H9 (cell line): ENCODE measurements at regions not wholly inside any gene's neighbourhood (a gene's known extent, or its start where the extent isn't known, plus 50 kb on each side); places are given as distances from the start of the nearest gene placed in this dataset.

ENCODE experiments used
- DNase-seq: peaks from one replicate; pipeline ENCODE4 v3.0.0-alpha.2; 2017
- H2AFZ ChIP-seq: one replicate; pipeline ENCODE4 v1.6.1; 2013; ENCODE audit warnings: mild to moderate bottlenecking, low read length, control low read depth, moderate library complexity
- H2AK5ac ChIP-seq: 2 replicates; pipeline ENCODE4 v1.6.1; 2013; ENCODE audit warnings: low read length, control low read depth, mixed read lengths; ENCODE audit not compliant: insufficient read length
- H2BK120ac ChIP-seq: one replicate; pipeline ENCODE4 v1.6.1; 2013; ENCODE audit warnings: low read depth, mild to moderate bottlenecking, low read length, control low read depth, inconsistent platforms; ENCODE audit not compliant: poor library complexity, severe bottlenecking
- H2BK12ac ChIP-seq: 2 replicates; pipeline ENCODE4 v1.6.1; 2013; ENCODE audit warnings: low read length, control low read depth, mixed read lengths, low read depth; ENCODE audit not compliant: insufficient read length
- H2BK15ac ChIP-seq: 2 replicates; pipeline ENCODE4 v1.6.1; 2013; ENCODE audit warnings: low read depth, low read length, control low read depth
- H2BK20ac ChIP-seq: one replicate; pipeline ENCODE4 v1.6.1; 2013; ENCODE audit warnings: low read depth, mild to moderate bottlenecking, low read length, control low read depth, inconsistent platforms; ENCODE audit not compliant: poor library complexity, severe bottlenecking
- H2BK5ac ChIP-seq: 2 replicates; pipeline ENCODE4 v1.6.1; 2013; ENCODE audit warnings: low read length, control low read depth, mixed read lengths; ENCODE audit not compliant: insufficient read length
- H3K14ac ChIP-seq: 2 replicates; pipeline ENCODE4 v1.6.1; 2013; ENCODE audit warnings: low read length, control low read depth; ENCODE audit not compliant: insufficient read depth
- H3K18ac ChIP-seq: 2 replicates; pipeline ENCODE4 v1.6.1; 2013; ENCODE audit warnings: low read depth, mild to moderate bottlenecking, mixed read lengths, low read length, control low read depth; ENCODE audit not compliant: insufficient read length
- H3K23ac ChIP-seq: 2 replicates; pipeline ENCODE4 v1.6.1; 2013; ENCODE audit warnings: low read length, control low read depth, mixed read lengths, low read depth; ENCODE audit not compliant: insufficient read length
- H3K23me2 ChIP-seq: 2 replicates; pipeline ENCODE4 v1.6.1; 2013; ENCODE audit warnings: low read depth, mild to moderate bottlenecking, mixed read lengths, low read length, control low read depth; ENCODE audit not compliant: insufficient read length, poor library complexity, severe bottlenecking
- H3K27ac ChIP-seq: 2 replicates; pipeline ENCODE4 v1.5.1; 2013; ENCODE audit warnings: low read length, control low read depth, mixed read lengths, low read depth; ENCODE audit not compliant: insufficient read length
- H3K27me3 ChIP-seq: 2 replicates; pipeline ENCODE4 v1.6.1; 2013; ENCODE audit warnings: low read length, control low read depth, inconsistent platforms; ENCODE audit not compliant: insufficient read depth
- H3K4ac ChIP-seq: 2 replicates; pipeline ENCODE4 v1.6.1; 2013; ENCODE audit warnings: low read depth, mild to moderate bottlenecking, control low read depth, inconsistent platforms, low read length, moderate library complexity
- H3K4me1 ChIP-seq: 2 replicates; pipeline ENCODE4 v1.6.1; 2013; ENCODE audit warnings: low read length, control low read depth, inconsistent platforms; ENCODE audit not compliant: insufficient read depth
- H3K4me2 ChIP-seq: 2 replicates; pipeline ENCODE4 v1.6.1; 2013; ENCODE audit warnings: low read length, control low read depth, mixed read lengths; ENCODE audit not compliant: insufficient read length, insufficient read depth
- H3K56ac ChIP-seq: 2 replicates; pipeline ENCODE4 v1.6.1; 2013; ENCODE audit warnings: low read depth, mild to moderate bottlenecking, mixed read lengths, low read length, control low read depth; ENCODE audit not compliant: insufficient read length
- H3K79me1 ChIP-seq: 2 replicates; pipeline ENCODE4 v1.6.1; 2013; ENCODE audit warnings: low read depth, mild to moderate bottlenecking, moderate library complexity, low read length, control low read depth, inconsistent platforms; ENCODE audit not compliant: insufficient read depth, poor library complexity, severe bottlenecking
- H3K79me2 ChIP-seq: 2 replicates; pipeline ENCODE4 v1.6.1; 2013; ENCODE audit warnings: low read length, control low read depth, inconsistent platforms; ENCODE audit not compliant: insufficient read depth
- H3K9ac ChIP-seq: 2 replicates; pipeline ENCODE4 v1.6.1; 2013; ENCODE audit warnings: low read length, control low read depth, mixed read lengths; ENCODE audit not compliant: insufficient read length; ENCODE audit errors: extremely low read depth
- H3K9me3 ChIP-seq: one replicate; pipeline ENCODE4 v1.6.1; 2013; ENCODE audit warnings: low read depth, low read length, inconsistent platforms; ENCODE audit not compliant: control insufficient read depth
- H3T11ph ChIP-seq: one replicate; pipeline ENCODE4 v1.6.1; 2013; ENCODE audit warnings: mild to moderate bottlenecking, low read length, control low read depth, inconsistent platforms
- H4K20me1 ChIP-seq: one replicate; pipeline ENCODE4 v1.6.1; 2013; ENCODE audit not compliant: control insufficient read depth, insufficient read length, insufficient read depth
- H4K5ac ChIP-seq: 2 replicates; pipeline ENCODE4 v1.6.1; 2013; ENCODE audit warnings: low read depth, mild to moderate bottlenecking, mixed read lengths, low read length, control low read depth; ENCODE audit not compliant: insufficient read length
- H4K8ac ChIP-seq: replicated peaks from 2 replicates; pipeline ENCODE4 v1.6.1; 2013; ENCODE audit warnings: low read length, control low read depth, mixed read lengths, low read depth; ENCODE audit not compliant: insufficient read length
- H4K91ac ChIP-seq: 2 replicates; pipeline ENCODE4 v1.6.1; 2013; ENCODE audit warnings: low read depth, mild to moderate bottlenecking, moderate library complexity, mixed read lengths, low read length, control low read depth; ENCODE audit not compliant: insufficient read length
- H3K27ac Mint-ChIP-seq, 3 experiments: 2 replicates in 2 of 3; 3 replicates in 1 of 3; pipeline ENCODE4 v1.8.0; 2020 to 2021; ENCODE audit warnings: mixed read lengths in 3 of 3, mild to moderate bottlenecking in 1 of 3, moderate library complexity in 1 of 3
- H3K27me3 Mint-ChIP-seq: 2 replicates; pipeline ENCODE4 v1.8.0; 2021; ENCODE audit warnings: low read depth, mild to moderate bottlenecking, moderate library complexity, mixed read lengths
- H3K36me3 Mint-ChIP-seq, 3 experiments: 2 replicates in 2 of 3; 3 replicates in 1 of 3; pipeline ENCODE4 v1.8.0; 2020 to 2021; ENCODE audit warnings: low read depth in 3 of 3, mixed read lengths in 3 of 3; ENCODE audit not compliant: insufficient read depth in 1 of 3
- H3K4me1 Mint-ChIP-seq, 2 experiments: 2 replicates each; pipeline ENCODE4 v1.8.0; 2020; ENCODE audit warnings: mixed read lengths in 2 of 2
- H3K4me3 Mint-ChIP-seq, 2 experiments: 2 replicates in 1 of 2; 3 replicates in 1 of 2; pipeline ENCODE4 v1.8.0; 2020 to 2021; ENCODE audit warnings: mild to moderate bottlenecking in 2 of 2, mixed read lengths in 2 of 2, moderate library complexity in 1 of 2
- H3K9me3 Mint-ChIP-seq, 2 experiments: 2 replicates in 1 of 2; 3 replicates in 1 of 2; pipeline ENCODE4 v1.8.0; 2020; ENCODE audit warnings: mild to moderate bottlenecking in 2 of 2, mixed read lengths in 2 of 2, moderate library complexity in 1 of 2
- CTCF ChIP-seq: fragments of 200-600 bp; sonication (generic); conservative IDR thresholded peaks from 3 replicates; pipeline ENCODE4 v1.8.0; 2021; ENCODE audit warnings: antibody characterized with exemption, mild to moderate bottlenecking
- WGBS: extraction: QIAGEN DNeasy Blood & Tissue Kit; methylation state at CpG from one replicate; pipeline ENCODE4 v1.1.7; 2013; ENCODE audit warnings: missing lambda C conversion rate, low lambda C conversion rate, mixed read lengths; ENCODE audit not compliant: insufficient read length; ENCODE audit errors: extremely low coverage; 5-methylcytosine and 5-hydroxymethylcytosine counted together

GRCh38 chr11:91264481-91264880 lies 960.1 kb upstream of the FAT3 start:
- Mint-ChIP-seq H3K4me3 (no peak overlapping the region), H3K27ac (no peak overlapping the region), H3K27me3 (no peaks in the 10 kb centered on the region), H3K9me3 (no peaks in the 10 kb centered on the region), H3K4me1 (peaks cover 4 to 7% of the 10 kb centered on the region in 2 experiments; a peak in 3 of 4 replicates), H3K36me3 (no peaks in the 10 kb centered on the region)
- H3K27me3 ChIP-seq: no peaks in the 10 kb centered on the region
- no peak overlapping the region for H4K8ac ChIP-seq
- no peak overlapping the region for H3K4ac ChIP-seq
- no peaks in the 10 kb centered on the region for H4K20me1 ChIP-seq
- no peaks in the 10 kb centered on the region for H3K23me2 ChIP-seq
- H2AK5ac ChIP-seq: no peak overlapping the region
- H3K9ac ChIP-seq: no peak overlapping the region
- no peak overlapping the region for H3K18ac ChIP-seq
- no peak for TF ChIP-seq CTCF
- H3K14ac ChIP-seq: no peak overlapping the region
- H3K56ac ChIP-seq: no peak overlapping the region
- no peak overlapping the region for H2BK20ac ChIP-seq
- no peak overlapping the region for H2AFZ ChIP-seq
- no peak overlapping the region for H4K91ac ChIP-seq
- no peak overlapping the region for H3K27ac ChIP-seq
- H3K23ac ChIP-seq: no peak overlapping the region
- no peak overlapping the region for H2BK12ac ChIP-seq
- H2BK5ac ChIP-seq: no peak overlapping the region
- H3K79me2 ChIP-seq: no peaks in the 10 kb centered on the region
- H2BK120ac ChIP-seq: no peak overlapping the region
- DNase-seq: no peak
- H3T11ph ChIP-seq: no peak overlapping the region
- H2BK15ac ChIP-seq: no peak overlapping the region
- no peak overlapping the region for H3K4me2 ChIP-seq
- H3K4me1 ChIP-seq: no peaks in the 10 kb centered on the region
- WGBS: no CpG with 5 or more reads among the region's 2 CpGs
- H3K79me1 ChIP-seq: no peaks in the 10 kb centered on the region
- H4K5ac ChIP-seq: no peak overlapping the region
- no peaks in the 10 kb centered on the region for H3K9me3 ChIP-seq
